HG03135 (cell line): ENCODE measurements at regions not wholly inside any gene's neighbourhood (a gene's known extent, or its start where the extent isn't known, plus 50 kb on each side); places are given as distances from the start of the nearest gene placed in this dataset.

Source experiments
- ATAC-seq: cut with Tn5 transposase; IDR thresholded peaks from one replicate; pipeline ENCODE4 v1.9.1; 2021; ENCODE audit warnings: mild to moderate bottlenecking, moderate library complexity; ENCODE audit not compliant: unreplicated experiment

DNA sequence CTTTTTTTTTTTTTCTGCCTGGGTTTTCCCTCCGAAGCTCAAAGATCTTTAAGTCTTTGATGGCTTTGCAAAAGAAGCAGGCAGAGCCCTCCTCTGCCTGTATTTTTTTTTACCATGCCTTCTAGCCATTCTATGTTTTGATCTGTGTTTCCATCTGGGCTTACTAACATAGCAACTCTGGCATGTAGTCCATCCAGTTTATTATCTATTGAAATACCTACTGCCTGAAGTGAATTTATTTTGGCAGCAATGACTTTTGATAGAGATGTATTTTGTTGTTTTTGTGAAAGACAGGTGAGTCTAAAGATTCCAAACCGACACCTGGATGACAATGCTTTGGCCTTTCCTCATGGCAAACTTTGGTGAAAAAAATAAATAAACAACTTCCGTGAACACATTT lies 1157.7 kb upstream of the MAP3K7 start:
- ATAC-seq: no peak

DNA sequence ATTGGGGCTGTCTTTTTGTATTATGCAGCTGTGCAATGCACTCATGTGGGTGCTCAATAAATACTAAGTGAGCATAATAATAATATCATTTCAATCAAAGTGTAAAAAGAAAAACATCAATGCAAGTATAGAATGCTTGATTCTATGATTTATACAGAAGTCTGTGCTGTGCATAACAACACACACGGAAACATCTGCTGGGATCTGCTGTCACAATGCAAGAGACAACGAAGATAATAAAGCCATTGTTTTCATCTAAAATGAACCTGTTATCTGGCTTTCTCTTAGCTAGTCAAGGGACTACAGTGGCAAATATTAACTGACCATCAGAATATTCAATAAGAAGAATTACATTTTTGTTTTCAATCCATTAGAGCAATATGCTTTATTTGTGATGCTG lies 1156.9 kb upstream of the MAP3K7 start:
- ATAC-seq: no peak

DNA sequence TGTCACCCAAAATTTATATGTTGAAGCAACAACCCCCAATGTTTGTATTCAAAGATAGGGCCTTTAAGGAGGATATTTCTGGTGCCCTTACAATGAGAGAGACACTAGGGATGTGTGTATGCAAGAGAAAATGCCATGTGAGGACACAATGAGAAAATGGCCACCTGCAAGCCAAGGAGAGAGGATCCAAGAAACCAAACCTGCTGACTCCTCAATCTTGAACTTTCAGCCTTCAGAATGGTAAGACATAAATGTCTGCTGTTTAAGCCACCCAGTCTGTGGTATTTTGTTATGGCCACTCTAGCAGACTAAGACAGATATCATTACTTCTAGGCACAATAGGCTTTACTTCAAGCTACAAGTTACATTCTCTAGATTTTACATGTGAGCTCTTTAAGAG lies 1145.1 kb upstream of the MAP3K7 start:
- no peak for ATAC-seq

DNA sequence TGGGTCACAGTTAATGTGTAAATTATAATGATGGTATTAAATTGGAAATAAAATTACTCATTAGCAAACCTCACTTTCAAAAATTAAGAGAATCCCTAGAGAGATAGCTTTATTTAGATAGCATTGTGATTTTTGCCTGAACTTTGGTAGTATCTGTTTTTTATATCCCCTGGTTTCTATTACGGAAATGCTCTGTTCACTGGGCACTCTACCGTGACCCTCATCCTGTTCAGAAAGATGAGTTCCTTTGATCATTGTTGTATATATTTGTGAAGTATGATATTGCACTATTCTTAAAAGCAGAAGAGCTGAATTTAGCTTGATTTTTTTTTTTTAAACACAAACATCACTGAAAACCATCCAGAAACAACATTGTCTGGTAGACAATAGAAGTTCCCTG lies 1143.8 kb upstream of the MAP3K7 start:
- no peak for ATAC-seq

DNA sequence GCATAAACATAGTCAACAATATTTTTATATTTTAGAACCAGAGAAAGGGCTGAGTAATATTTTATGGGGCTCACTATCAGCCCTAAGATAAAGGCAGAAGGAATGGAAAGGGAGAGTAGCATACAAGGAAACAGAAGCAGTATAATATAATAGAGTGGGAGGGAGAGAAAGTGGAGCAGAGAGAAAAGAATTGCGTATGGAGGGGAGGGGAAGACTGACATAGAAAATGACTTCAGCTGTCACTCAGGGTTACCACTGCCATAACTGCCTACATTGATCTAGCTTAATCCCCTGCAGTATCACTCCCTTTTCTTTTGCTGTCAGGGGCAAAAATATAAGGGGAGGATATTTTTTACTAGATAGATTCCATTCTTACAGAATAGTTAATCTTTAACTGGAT lies 1133.5 kb upstream of the MAP3K7 start:
- no peak for ATAC-seq

DNA sequence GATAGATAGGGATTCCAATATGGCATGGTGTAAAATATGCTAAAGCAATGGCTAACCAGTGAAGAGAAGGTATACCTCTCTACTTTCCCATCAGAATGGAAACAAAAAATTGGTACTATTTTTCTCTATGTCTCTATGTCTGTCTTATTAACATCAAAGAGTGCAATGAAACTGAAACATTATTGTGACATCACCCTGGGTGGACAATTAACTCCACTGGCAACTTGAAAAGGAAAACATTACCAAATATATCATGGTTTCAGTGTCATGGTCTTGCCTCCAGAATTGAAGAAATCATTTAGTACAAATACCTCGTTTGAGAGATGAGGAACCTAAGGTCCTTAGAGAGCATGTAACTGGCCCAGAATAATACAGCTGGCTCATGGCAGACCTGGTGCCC lies 1132.5 kb upstream of the MAP3K7 start:
- ATAC-seq: peak; percentile 76

DNA sequence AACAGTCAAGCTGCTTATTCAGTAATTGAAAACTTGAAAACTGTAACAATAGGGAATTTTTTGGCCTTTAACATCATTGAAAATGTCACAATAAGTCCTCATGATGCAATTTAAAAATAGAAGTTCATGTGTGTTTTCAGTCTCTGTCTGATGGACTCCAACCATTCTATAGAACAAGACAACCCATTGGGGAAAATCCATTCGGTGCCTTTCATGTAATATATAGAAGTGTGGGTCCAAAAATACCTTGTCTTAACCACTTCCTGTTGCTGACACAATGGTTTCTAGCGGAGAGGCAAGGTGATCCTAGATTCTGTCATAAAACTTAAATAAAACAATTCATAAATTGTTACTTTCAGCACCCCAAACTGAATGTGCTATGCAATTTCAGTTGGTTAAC lies 1131.3 kb upstream of the MAP3K7 start:
- peak; percentile 64 for ATAC-seq

DNA sequence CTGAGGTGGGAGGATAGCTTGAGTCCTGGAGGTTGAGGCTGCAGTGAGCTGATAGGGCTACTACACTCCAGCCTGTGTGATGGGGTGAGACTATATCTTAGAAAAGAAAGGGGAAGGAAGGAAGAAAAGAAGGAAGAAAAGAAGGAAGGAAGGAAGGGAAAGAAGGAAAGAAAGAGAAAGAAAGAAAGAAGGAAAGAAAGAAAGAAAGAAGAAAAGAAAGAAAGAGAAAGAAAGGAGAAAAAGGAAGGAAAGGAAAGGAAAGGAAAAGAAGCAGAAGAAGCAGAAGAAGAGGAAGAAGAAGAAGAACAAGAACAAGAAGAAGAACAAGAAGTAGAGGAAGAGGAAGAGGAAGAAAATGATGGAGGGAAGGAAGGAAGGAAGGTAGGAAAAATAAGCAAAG lies 1130.2 kb upstream of the MAP3K7 start:
- no peak for ATAC-seq

DNA sequence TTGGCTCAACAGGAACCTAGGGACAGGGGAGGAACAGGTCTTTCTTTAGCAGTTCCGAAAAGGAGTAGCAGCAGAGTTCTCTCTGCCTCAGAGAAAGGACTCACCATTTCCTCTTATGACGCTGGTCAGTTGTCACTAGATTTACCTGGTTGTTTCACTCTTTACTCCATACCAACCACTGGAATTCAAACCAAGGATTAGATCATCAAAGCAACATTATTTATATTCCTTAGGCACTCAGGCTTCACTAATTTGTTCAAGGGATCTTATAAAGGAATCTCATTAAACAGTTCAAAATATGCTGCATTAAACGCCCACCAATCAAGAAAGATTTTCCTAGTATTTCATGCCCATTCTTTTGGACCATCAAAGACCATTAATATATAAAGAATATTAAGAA lies 1129.5 kb upstream of the MAP3K7 start:
- no peak for ATAC-seq

DNA sequence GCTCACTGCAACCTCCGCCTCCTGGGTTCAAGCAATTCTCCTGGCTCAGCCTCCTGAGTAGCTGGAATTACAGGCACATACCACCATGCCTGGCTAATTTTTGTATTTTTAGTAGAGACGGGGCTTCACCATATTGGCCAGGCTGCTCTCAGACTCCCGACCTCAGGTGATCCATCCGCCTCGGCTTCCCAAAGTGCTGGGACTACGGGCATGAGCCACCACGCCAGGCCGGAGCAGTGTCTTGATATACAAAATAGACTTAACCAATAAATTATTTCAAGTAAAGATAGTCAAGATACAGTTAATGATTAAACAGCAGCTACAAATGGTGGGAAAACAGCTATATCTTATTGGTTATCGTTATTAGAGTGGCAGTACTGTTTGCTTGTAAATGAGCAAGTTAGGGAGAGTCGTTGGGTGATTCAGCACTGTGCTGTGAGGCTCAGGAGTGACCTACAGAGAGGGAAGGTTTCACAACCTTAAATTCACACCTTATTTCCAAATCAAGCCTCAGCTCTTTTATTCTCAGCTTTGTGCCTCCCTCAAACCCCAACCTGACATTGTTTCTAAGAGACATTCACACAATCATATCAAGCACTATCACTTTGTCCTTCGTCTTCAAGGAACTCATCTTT lies 1128.4 kb upstream of the MAP3K7 start:
- no peak for ATAC-seq

DNA sequence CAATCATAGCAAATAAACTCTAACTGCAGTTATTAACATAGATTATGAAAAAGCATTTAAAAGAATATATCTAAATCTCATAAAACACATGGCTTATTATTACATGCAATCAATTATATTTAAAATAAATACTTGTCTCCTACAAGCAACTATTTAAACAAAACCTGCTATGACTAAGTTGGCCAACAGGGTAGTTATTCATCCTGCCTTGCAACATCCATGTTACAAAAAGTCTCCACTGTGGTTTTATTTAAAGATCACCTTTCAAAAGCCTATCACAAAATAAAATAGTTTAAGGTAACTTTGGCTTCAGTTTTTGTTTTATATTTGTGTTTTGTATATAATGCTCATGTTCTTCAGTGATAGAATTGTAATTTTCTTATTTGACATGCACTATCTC lies 1127.0 kb upstream of the MAP3K7 start:
- no peak for ATAC-seq

DNA sequence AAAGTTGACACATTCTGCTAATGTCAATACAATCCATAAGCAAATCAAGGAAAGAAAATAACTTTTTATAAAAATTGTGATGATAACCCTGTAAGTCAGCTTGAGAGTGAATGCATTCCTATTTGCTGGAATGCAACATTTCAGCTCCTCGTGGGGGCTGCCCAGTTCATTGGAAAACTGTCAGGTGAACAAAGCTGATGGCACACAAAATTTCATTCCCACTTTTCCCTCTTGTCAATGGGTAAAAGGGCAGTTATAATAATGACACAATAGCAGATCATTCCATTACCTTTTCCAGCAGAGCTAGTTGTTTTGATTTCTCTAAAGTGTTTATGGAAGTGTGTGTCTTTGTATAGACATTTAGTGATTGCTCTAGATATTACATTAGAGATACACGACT lies 1124.6 kb upstream of the MAP3K7 start:
- no peak for ATAC-seq

DNA sequence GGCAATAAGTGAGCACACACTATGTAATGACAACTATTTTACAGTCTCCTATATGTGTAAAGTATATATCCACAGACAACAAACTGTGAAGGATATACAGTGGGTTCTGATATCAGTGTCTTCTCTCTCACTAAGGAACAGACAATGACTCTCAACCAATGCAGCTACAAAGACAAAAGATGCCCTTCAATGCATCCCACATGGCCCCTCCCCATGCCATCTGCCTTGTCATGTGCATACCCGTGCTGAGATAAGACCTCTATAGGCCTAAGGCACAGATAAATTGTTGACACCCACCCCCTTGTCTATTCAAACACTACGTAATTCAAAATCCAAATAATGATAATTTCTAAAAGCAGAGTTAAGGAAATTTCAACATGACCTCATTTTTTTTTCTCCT lies 1123.5 kb upstream of the MAP3K7 start:
- no peak for ATAC-seq

DNA sequence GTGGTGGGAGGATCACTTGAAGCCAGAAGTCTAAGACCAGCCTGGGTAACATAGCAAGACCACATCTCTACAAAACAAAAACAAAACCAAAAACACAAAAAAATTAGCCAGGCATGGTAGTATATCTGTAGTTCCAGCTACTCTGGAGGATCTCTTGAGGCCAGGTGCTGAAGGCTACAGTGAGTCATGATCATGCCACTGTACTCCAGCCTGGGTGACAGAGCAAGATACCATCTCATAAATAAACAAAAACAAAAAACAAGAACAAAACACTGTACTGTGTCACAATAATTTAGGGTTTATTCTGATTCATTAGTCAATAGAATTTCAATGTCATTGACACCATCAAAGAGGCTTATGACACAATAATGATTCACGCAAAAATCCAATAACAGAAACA lies 1121.7 kb upstream of the MAP3K7 start:
- no peak for ATAC-seq

DNA sequence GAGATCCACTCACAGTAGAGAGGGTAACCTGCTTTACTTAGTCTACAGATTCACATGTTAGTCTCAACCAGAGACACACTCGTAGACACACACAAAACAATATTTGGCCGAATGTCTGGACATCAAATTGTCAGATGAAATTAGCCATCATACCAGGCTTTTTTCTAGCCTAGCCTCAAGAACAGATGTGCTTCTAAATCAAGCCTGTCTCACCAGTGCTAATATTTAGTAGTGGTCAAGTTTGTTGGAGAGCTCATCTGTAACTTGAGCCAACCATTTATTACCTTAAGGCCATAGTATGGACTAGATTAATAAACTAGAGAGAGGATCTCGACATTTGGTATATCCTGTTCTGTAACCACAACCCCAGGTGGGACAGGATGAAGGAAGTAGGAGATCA lies 1118.8 kb upstream of the MAP3K7 start:
- ATAC-seq: no peak

DNA sequence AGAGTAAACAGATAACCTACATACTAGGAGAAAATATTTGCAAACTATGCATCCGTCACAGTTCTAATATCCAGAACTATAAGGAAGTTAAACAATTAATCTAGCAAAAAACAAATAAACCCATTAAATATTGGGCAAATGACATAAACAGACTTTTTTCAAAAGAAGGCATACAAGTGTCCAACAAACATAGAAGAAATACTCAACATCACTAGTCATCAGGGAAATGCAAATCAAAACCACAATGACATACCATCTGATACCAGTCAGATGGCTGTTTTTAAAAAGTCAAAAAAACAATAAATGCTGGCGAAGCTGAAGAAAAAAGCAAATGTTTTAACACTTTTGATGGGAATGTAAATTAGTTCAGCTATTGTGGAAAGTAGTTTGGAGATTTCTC lies 1117.7 kb upstream of the MAP3K7 start:
- ATAC-seq: no peak

DNA sequence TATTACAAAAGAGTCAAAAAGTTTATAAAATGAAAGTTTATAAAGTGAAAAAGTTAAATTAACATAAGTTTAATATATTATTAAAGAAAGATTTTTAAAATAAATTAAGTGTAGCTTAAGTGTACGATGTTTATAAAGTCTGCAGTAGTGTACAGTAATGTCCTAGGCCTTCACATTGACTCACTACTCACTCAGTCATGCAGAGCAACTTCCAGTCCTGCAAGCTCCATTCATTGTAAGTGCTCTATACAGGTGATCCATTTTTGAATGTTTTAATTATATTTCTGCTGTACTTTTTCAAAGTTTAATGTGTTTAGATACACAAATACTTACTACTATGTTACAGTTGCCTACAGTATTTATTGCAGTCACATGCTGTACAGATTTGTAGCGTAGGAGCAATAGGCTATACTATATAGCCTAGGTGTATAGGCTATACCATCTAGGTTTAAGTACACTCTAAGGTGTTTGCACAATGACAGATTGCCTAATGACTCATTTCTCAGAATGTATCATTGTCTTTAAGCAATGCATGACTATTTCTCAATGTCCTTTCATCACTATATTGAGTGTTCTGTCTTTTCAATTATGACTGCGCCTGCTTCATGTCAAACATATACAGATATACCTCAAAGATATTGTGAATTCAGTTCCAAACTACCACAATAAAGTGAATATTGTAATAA lies 1110.3 kb upstream of the MAP3K7 start:
- ATAC-seq: no peak

DNA sequence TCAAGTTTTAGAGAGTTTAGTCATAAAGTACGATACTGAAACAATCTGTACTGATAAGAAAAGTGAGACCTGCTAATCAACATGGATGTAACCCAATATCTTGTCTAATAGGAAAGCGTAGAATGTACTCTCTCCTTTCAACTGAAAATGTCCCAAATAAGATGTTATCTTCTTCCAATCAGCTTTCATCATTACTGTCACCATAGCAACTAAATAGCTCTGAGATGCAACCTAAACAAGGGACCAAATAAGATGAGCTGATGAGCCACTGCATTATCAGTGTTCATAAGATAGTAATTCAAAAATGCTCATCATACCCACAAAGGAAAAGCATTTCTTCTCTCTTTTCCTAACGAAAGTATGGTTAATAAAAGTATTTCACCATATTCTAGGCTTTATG lies 1108.3 kb upstream of the MAP3K7 start:
- no peak for ATAC-seq

DNA sequence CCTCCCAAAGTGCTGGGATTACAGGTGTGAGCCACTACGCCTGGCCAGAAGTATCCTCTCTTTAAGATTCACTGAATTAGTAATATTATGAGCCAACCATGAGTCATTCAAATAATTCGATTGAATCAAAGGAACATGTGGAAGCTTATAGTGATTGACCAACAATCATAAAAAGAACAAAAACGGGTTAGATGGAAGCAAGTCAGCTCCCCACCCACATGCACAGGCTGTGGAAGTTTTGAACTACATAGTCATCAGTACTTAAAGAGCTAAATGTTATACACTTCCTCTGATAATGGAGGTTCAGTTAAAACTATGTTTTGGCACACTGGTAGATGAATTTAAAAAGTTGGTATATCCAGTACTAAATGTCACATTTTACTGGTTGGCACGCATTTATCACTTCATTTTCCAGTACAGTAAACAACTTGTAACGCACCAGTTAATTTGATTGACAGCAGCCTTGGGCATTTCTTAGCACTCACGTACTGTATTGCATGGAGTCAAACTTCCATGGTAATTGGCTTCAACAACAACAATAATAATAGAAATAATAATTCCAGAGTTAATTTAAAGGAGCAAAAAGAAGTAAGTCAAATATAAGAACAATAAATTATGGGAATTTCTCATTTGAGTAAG lies 1107.3 kb upstream of the MAP3K7 start:
- ATAC-seq: no peak

DNA sequence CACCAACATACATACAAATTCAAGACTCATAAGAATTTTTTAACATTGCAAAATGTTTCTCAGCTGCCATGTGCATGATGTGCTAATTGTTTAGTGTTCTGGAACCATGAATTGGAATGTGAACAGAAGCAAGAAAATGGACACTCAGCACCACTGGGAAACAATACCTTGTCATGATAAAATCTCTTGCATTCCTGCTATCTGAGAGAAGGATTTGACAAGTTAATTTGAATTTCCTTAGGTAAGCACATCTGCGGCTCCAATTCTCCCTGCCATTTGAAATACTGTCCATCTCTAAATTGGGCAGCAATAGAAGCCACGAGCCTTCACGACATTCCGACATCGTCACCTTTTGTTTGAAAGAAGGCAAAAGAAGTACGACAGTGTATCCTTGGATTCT lies 1104.6 kb upstream of the MAP3K7 start:
- no peak for ATAC-seq

DNA sequence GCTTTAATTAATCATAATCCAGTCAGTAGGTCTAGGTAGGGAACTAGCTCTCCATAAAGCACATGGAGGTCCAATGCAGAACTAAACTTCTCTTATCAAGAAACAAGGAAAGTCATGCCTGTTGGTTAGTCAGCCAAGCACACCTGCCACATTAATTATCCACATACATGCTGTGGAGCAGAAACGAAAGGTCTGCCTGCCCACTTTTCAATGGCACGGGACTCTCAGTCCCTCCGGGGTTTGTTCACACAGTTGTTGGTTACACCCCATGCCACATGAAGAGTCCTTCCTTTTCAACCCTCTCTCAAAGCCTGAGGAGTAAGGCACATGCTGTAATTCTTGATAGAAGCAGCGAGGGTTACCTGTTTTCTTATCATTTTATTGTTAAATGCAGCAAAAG lies 1096.4 kb upstream of the MAP3K7 start:
- ATAC-seq: no peak

DNA sequence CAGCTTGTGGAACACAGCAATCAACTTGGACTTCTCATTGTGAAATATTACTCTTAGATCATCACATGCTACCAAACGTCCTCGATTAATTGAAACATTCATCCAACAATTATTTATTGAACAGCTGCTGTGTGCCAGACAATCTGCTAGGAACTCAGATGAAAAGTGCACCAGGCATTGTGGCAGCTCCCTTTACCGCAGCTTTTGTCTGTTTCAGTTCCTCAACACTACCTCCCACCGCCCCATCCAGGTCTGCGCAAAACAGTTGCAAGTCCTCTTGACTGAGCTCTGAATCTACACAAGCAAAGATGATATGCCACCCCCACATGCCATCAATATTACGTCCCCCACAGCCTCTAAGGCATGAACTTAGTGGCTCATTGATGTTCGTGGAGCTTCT lies 1094.4 kb upstream of the MAP3K7 start:
- no peak for ATAC-seq
